NCI-H460 (cell line): ENCODE measurements at regions not wholly inside any gene's neighbourhood (a gene's known extent, or its start where the extent isn't known, plus 50 kb on each side); places are given as distances from the start of the nearest gene placed in this dataset.
"Not testable (repeated sequence)": the region's sequence is repeated elsewhere in the genome, so short reads cannot be mapped to it uniquely, and the experiment has no call there.

Experiments
- DNase-seq: peaks from one replicate; pipeline ENCODE4 v3.0.0-alpha.2; 2016; ENCODE audit warnings: low read depth; ENCODE audit errors: extremely low read depth

- DNase-seq = no peak
Measured at GRCh38 chr2:16416651-16417050, 249.0 kb downstream of the CYRIA start.

DNA sequence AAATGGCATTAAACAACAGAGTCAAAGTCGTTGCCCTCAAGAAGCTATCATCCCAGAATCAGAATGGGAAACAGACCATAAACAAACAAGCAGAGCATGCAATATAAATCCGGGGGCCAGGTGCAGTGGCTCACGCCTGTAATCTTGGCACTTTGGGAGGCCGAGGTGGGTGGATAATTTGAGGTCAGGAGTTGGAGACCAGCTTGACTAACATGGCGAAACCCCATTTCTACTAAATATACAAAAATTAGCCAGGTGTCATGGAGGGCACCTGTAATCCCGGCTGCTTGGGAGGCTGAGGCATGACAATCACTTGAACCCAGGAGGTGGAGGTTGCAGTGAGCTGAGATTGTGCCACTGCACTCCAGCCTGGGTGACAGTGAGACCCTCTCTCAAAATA is 249.8 kb downstream of the CYRIA start:
- DNase-seq = not testable (repeated sequence)

GRCh38 chr2:16413947-16414346 is 251.7 kb downstream of the CYRIA start:
- no peak for DNase-seq

DNA sequence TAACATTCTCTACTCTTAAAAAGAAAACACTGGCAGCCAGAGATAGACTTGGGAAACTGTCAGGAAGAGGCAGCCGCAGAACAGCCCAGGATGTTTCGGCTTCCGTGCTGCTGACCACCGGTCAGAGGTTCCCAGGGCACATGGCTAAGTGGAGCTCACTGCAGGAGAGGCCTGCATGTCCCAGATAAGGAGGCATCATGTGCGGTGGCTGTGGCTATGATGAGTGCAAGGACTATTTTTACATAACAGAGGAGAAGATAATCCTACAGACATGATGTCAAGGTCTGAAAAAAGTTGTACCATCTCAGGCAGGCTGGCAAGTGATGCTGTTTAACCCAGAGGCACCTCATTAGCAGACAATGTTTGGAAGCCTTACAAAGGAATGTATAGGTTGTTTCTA is 252.3 kb downstream of the CYRIA start:
- DNase-seq = no peak

DNA sequence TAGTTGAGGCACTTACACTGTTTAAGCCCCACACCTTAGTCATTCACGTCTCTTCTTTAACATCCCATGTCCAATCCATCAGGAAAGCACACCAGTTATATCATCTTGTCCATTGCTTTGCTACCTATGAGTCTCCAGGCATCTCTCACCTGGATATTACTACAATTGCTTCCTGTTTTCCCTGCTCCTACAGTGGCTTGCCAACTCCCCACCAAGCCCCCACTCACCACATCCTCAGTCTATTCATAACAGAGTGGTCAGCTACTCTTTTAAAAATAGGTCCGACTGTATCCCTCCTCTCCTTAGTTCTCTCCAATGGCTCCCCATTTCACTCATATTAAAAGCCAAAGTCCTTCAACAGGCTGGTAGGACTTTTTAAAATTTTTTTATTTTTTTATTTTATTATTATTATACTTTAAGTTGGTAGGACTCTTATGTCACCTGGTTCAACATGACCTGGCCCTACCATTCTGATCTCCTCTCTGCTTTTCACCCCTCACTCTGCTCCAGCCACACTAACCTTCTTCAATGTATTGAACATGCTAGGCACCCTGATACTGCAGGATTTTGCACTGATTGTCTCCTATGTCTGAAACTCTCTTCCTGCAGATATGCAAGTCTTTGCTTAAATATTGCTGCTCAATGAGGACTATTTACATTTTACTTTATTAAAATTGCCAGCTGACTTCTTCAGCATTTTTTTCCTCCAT is 253.2 kb downstream of the CYRIA start:
- no peak for DNase-seq

DNA sequence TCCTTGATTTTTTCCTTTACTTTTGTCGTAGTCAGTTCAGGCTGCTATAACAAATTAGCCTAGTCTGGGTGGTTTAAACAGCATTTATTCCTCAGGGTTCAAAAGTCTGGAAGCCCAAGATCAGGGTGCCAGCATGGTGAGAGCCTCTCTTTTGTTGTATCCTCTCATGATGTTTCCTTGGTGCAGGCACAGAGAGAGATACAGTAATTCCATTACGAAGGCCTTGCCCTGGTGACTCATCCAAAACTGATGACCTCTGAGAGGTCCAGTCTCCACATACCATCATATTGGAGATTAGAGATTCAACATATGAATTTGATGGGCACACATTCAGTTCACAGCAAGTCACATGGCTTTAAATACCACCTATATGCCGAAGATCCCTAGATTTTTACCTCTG is 253.8 kb downstream of the CYRIA start:
- no peak for DNase-seq

DNA sequence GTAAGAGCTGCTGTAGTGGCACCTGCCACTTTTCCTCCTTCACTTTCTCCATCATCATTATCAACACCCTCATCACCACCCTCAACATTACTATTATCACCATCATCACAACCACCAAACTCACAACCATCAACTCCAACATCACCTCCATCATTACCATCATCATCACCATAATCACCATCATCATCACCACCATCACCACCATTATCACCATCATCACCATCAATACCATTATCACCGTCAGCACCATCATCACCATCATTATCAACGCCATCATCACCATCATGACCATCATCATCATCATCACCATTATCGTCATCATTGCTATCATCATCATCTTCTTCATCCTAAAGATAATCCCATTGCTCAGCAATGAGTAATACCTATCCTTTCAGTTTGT is 255.8 kb downstream of the CYRIA start:
- DNase-seq = no peak

DNA sequence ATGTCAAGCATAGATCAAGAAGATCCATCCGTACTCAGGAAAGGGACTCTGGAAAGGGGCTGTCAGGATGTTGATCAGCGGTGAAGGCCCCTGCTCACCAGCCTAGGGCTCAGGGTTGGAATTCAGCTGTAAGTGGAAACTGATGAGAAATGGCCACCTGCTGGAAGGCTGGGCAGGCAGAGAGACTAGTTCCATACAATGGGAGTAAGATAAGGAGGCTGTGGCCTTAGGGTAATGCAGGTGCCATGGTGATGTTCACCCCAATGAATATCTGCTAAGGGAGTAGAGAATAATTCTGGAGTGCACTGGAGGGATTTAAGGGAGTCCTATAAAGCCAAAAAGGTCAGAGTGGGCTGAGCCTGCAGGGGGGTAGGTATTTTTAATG is 256.6 kb downstream of the CYRIA start:
- DNase-seq = no peak

GRCh38 chr2:16408331-16409005 is 257.2 kb downstream of the CYRIA start:
- no peak for DNase-seq

- DNase-seq = no peak
Measured at GRCh38 chr2:16407358-16407757, 258.3 kb downstream of the CYRIA start.

DNA sequence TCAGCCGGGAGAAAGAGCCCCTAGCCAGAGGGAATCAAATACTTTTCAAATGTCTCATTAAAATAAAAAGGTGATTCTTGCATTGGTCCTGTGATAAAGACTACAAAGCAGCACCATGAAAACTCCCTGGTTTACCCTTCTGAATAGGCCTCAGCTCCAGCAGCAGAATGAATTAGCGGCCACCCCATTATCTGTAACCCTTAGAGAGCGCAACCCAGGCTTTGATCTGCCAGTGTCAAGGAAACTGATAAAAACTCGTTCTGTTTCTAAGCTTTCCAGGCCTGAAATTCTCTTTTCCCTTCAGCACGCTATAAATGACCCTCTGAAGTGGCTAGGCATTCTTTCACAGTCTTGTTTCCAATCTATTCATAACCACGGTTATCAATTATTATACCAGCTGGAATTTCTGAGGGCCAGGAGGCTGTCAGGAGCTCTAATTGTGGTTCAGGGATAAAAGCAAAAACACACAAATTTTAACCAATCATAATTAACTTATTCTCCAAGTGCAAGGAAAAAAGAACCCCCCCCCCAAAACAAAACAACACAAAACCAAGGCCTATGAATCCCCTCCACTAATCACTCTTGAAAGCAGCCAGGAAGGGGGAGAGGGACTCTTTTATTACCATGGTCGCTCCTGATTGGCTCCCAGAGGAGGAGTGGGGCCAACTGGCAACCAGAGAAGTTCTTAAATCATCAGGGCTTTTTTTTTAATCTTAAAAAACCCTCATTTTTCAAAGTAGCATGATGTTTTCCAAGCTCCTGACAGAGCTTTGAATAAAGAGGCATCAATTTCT is 258.9 kb downstream of the CYRIA start:
- DNase-seq = no peak

- DNase-seq = no peak
Measured at GRCh38 chr2:16405551-16405950, 260.1 kb downstream of the CYRIA start.

DNA sequence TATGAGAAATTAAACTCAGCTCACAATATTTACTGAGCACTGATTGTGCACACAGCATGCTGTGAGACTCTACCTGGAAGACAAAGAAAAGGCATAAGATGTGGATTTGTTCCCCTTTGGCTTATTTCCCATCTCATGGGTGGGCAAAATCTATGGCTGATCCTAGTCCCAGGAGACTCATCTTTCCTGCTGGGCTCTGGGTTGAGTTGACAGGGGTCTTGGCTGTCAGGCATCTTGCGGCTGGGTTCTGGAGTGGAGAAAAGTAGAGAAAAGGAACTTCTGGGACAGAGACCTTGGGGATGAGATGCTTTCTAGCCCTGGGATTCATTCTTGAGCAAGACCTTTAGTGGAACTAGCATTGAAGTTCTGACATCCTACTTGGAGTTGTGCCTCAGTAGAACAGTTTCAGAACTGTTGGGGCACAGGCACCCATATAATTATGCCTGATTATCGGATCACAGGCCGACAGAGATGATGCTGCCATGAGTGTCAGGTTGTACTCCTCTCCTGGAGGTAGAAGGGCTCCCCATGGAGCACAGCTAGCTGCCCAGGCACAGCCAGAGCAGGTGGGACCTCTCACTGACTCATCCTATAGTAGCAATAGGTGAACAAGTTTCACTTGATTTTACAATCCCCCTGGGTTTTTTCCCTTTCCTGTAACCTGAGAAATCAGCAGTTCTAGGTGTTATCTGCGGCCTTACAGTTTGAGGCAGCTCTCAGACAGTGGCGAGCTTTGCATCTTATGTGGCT is 260.9 kb downstream of the CYRIA start:
- DNase-seq = no peak

DNA sequence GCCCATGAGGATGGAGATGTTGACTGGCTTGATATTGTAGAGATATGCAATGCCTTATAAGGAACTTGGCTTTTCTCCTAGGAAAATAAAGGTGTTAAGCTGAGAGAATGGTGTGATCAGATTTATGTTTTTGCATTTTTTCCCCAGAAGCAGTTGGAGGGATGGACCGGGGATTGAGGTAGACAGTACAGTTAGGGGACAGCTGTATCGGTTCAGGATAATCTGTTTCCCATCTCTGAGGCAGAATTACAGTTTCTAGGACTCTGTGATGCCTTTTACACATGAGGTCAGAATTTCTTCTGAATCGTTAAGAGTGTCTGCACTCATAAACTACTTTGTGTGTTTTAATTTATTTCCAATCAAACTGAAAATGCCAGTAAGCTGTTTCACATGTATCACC is 261.5 kb downstream of the CYRIA start:
- DNase-seq = no peak

GRCh38 chr2:16402891-16403290 is 262.7 kb downstream of the CYRIA start:
- DNase-seq = no peak

DNA sequence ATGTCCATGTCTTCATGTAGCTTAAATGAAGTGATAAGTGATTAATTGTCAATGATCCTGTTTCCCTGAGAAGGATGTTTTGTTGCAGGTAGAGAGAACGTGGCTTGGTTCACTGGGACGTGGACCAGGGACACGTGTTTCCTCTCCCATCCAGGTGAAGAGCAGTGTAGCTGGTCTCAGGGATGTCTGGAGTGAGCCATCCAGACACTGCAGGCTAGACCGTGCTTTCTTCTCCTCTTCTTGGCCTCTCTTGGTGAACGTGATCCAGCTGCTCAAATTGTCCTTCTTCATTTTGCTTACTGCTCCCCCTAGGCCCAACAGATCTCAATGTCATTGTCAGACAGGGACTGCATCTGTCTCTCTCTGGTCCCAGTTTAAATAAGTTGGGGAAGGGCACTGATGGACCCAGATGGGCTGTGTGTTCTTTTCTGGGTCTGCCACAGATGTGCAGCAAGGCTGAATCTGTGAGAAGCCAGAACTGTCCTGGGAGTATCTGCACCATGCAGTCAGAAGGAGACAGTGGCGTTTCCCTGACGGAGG is 263.8 kb downstream of the CYRIA start:
- DNase-seq = no peak

- no peak for DNase-seq
Measured at GRCh38 chr2:16400127-16400623, 265.5 kb downstream of the CYRIA start.

- DNase-seq = no peak
Measured at GRCh38 chr2:16398486-16399043, 267.1 kb downstream of the CYRIA start.

DNA sequence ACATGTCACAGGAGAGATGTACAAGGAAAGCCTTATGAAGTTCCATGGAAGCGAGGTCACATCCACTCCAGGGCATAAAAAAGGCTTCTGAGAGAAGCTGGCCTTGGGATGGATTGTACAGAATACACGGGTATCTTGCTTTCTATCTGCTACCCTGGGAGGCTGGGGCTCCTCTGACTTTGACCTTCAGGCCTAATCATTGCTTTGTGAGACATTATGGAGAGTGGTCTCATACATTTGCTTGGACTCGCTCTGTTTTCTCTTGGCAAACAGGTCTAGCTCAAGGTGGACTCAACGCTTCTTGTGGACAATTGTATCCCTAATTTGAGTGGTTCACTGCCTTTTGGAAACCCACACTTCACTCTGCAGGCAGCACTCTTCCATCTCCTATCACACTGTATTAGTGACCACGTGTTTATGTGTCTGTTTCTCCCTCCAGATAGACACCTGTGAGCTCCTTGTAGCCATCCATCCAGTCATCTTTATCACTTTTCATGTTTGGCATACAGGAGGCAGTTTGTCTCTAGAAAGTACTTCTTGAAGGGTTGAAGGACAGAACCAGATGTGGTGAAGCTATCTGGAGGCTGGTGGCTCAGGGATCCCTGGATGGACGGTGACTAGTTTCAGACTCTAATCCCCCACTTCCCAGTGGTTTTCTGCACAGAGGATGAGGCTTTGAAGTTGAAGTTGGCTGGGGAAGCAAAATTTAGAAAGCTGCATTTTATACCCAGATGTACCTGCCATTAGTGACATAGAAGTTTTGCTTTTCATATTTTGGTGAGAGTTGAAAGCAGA is 267.8 kb downstream of the CYRIA start:
- DNase-seq = no peak
